Vagina (tissue), 2 donors: ENCODE measurements at regions not wholly inside any gene's neighbourhood (a gene's known extent, or its start where the extent isn't known, plus 50 kb on each side); places are given as distances from the start of the nearest gene placed in this dataset.

Experiments
- POLR2A ChIP-seq, 2 donors: fragments of 450-650 bp; IDR thresholded peaks; one replicate each; pipeline ENCODE4 v1.6.1; 2017; ENCODE audit warnings: antibody characterized with exemption in 2 of 2, mild to moderate bottlenecking in 2 of 2, moderate library complexity in 2 of 2
- POLR2AphosphoS5 ChIP-seq, 2 donors: sonication (generic); formaldehyde crosslinking; IDR thresholded peaks; one replicate each; pipeline ENCODE4 v1.9.0; 2017; ENCODE audit warnings: antibody characterized with exemption in 2 of 2, mild to moderate bottlenecking in 2 of 2, low read depth in 1 of 2; ENCODE audit not compliant: insufficient read depth in 1 of 2
- TF ChIP-seq, protein P1 (sequence below), 3 experiments: fragments of 450-650 bp in 2 of 3; fragments of 200-600 bp in 1 of 3; sonication (generic) in 1 of 3; IDR thresholded peaks; one replicate each; pipeline ENCODE4 v1.5.1; 2017 to 2019; ENCODE audit warnings: antibody characterized with exemption in 3 of 3, mild to moderate bottlenecking in 2 of 3, moderate library complexity in 2 of 3

DNA sequence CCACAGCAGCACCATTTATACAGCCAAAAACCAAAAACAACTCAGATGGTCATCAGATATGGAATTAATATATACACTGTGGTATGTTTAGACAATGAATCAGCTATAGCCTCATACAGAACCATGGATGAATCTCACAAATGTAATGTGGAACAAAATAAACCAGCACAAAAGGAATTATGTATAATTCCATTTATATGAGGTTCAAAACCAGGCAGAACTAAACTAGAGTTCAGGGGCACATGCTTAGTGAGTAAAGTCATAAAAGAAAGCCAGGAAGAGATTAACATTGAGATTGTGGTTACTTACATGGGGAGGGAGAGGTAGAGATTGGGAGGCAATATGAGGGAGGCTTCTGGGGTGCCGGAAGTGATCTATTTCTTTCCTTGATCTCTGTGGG is 231.1 kb downstream of the COPRS start:
- TF ChIP-seq, protein P1, sequence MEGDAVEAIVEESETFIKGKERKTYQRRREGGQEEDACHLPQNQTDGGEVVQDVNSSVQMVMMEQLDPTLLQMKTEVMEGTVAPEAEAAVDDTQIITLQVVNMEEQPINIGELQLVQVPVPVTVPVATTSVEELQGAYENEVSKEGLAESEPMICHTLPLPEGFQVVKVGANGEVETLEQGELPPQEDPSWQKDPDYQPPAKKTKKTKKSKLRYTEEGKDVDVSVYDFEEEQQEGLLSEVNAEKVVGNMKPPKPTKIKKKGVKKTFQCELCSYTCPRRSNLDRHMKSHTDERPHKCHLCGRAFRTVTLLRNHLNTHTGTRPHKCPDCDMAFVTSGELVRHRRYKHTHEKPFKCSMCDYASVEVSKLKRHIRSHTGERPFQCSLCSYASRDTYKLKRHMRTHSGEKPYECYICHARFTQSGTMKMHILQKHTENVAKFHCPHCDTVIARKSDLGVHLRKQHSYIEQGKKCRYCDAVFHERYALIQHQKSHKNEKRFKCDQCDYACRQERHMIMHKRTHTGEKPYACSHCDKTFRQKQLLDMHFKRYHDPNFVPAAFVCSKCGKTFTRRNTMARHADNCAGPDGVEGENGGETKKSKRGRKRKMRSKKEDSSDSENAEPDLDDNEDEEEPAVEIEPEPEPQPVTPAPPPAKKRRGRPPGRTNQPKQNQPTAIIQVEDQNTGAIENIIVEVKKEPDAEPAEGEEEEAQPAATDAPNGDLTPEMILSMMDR (IDR thresholded peaks at IDR 0.05): no peak
- TF ChIP-seq POLR2AphosphoS5 (IDR thresholded peaks at IDR 0.05; ENCODE audit: insufficient read depth in 1 of 2, low read depth in 1 of 2): no peak
- no peak for TF ChIP-seq POLR2A (IDR thresholded peaks at IDR 0.05)
